ENCODE measurements at regions not wholly inside any gene's neighbourhood (a gene's known extent, or its start where the extent isn't known, plus 50 kb on each side); places are given as distances from the start of the nearest gene placed in this dataset.

- H3K4me1 ChIP-seq (ENCODE audit: control insufficient read depth in 1 of 2, extremely low read depth in 1 of 2, insufficient read depth in 2 of 2, low read length in 2 of 2): no peaks in the 10 kb centered on the region
- H3K27ac ChIP-seq (ENCODE audit: low read length): no peak overlapping the region
- H3K27me3 ChIP-seq (replicated peaks in 1 of 2; ENCODE audit: control insufficient read depth in 2 of 2, extremely low read depth in 1 of 2, insufficient read depth in 2 of 2, low read length in 1 of 2): no peaks in the 10 kb centered on the region
- Mint-ChIP-seq H3K36me3 (no peaks in the 10 kb centered on the region), H3K27ac (no peak overlapping the region), H3K4me1 (peaks cover 0 to 5% (median 3%) of the 10 kb centered on the region in 3 donors), H3K4me3 (no peak overlapping the region), H3K27me3 (no peaks in the 10 kb centered on the region), H3K9me3 (no peaks in the 10 kb centered on the region)
- no peak overlapping the region for H3K4me3 ChIP-seq (ENCODE audit: control insufficient read depth in 1 of 2, extremely low read depth in 1 of 2, low read length in 1 of 2)
- H3K9me3 ChIP-seq: no peaks in the 10 kb centered on the region
- 67% methylated on average over 1 of the region's 4 CpGs for WGBS (ENCODE audit: insufficient coverage)
- CTCF ChIA-PET: no interaction called here
- POLR2A ChIA-PET: no interaction called here
- DNase-seq (no peak), ATAC-seq (replicated peaks in 1 of 4) (no peak)
- H3K36me3 ChIP-seq (ENCODE audit: control insufficient read depth in 2 of 2, extremely low read depth in 1 of 2, insufficient read depth in 1 of 2, low read length in 1 of 2): no peaks in the 10 kb centered on the region
Observed at GRCh38 chr9:79480639-79481038, 91.1 kb upstream of the TLE4 start.

- no peaks in the 10 kb centered on the region for H3K36me3 ChIP-seq (ENCODE audit: control insufficient read depth in 2 of 2, extremely low read depth in 1 of 2, insufficient read depth in 1 of 2, low read length in 1 of 2)
- H3K4me3 ChIP-seq (ENCODE audit: control insufficient read depth in 1 of 2, extremely low read depth in 1 of 2, low read length in 1 of 2): no peak overlapping the region
- ChIA-PET CTCF (interaction anchor here in 1 of 2 donors (0.6 kb wide), 1 partner anchor 124 kb away, joined by 3 read pairs; no protein-coding TSS in a partner anchor), POLR2A (interaction anchor here in 1 of 2 donors (0.7 kb wide), 1 partner anchor 475 kb away, joined by 3 read pairs; no protein-coding TSS in a partner anchor)
- 60% methylated on average over 1 of the region's 5 CpGs for WGBS (ENCODE audit: insufficient coverage)
- Mint-ChIP-seq H3K27ac (no peak overlapping the region), H3K4me3 (no peak overlapping the region), H3K36me3 (no peaks in the 10 kb centered on the region), H3K27me3 (no peaks in the 10 kb centered on the region), H3K9me3 (no peaks in the 10 kb centered on the region), H3K4me1 (peaks cover 0 to 5% (median 3%) of the 10 kb centered on the region in 3 donors)
- no peaks in the 10 kb centered on the region for H3K9me3 ChIP-seq
- H3K27me3 ChIP-seq (replicated peaks in 1 of 2; ENCODE audit: control insufficient read depth in 2 of 2, extremely low read depth in 1 of 2, insufficient read depth in 2 of 2, low read length in 1 of 2): no peaks in the 10 kb centered on the region
- no peak for DNase-seq
- H3K4me1 ChIP-seq (ENCODE audit: control insufficient read depth in 1 of 2, extremely low read depth in 1 of 2, insufficient read depth in 2 of 2, low read length in 2 of 2): no peaks in the 10 kb centered on the region
- no peak overlapping the region for H3K27ac ChIP-seq (ENCODE audit: low read length)
- ATAC-seq (replicated peaks in 1 of 4): no peak
Observed at GRCh38 chr9:79481846-79482477, 89.8 kb upstream of the TLE4 start.

- H3K4me3 Mint-ChIP-seq: no peak overlapping the region
- WGBS (ENCODE audit: insufficient coverage): no CpG with 5 or more reads among the region's 3 CpGs
- DNase-seq (no peak), ATAC-seq (replicated peaks in 1 of 4) (no peak)
- no peaks in the 10 kb centered on the region for H3K9me3 ChIP-seq
- ChIA-PET CTCF (no interaction called here), POLR2A (no interaction called here)
- H3K36me3 ChIP-seq (ENCODE audit: control insufficient read depth in 2 of 2, extremely low read depth in 1 of 2, insufficient read depth in 1 of 2, low read length in 1 of 2): peaks cover 0 to 2% of the 10 kb centered on the region in 2 donors
- no peak overlapping the region for H3K27ac ChIP-seq (ENCODE audit: low read length)
- H3K9me3 Mint-ChIP-seq: no peaks in the 10 kb centered on the region
- H3K27me3 ChIP-seq (replicated peaks in 1 of 2; ENCODE audit: control insufficient read depth in 2 of 2, extremely low read depth in 1 of 2, insufficient read depth in 2 of 2, low read length in 1 of 2): no peaks in the 10 kb centered on the region
- H3K4me1 Mint-ChIP-seq: no peaks in the 10 kb centered on the region
- H3K4me1 ChIP-seq (ENCODE audit: control insufficient read depth in 1 of 2, extremely low read depth in 1 of 2, insufficient read depth in 2 of 2, low read length in 2 of 2): no peaks in the 10 kb centered on the region
- no peak overlapping the region for H3K27ac Mint-ChIP-seq
- no peak overlapping the region for H3K4me3 ChIP-seq (ENCODE audit: control insufficient read depth in 1 of 2, extremely low read depth in 1 of 2, low read length in 1 of 2)
- H3K27me3 Mint-ChIP-seq: no peaks in the 10 kb centered on the region
- H3K36me3 Mint-ChIP-seq: no peaks in the 10 kb centered on the region
Observed at GRCh38 chr9:79485258-79485657, 86.5 kb upstream of the TLE4 start.

- no peak overlapping the region for H3K4me3 ChIP-seq (ENCODE audit: control insufficient read depth in 1 of 2, extremely low read depth in 1 of 2, low read length in 1 of 2)
- no peaks in the 10 kb centered on the region for H3K4me1 Mint-ChIP-seq
- H3K36me3 ChIP-seq (ENCODE audit: control insufficient read depth in 2 of 2, extremely low read depth in 1 of 2, insufficient read depth in 1 of 2, low read length in 1 of 2): peaks cover 0 to 2% of the 10 kb centered on the region in 2 donors
- no peak for ATAC-seq (replicated peaks in 1 of 4)
- 93% methylated on average over 4 of the region's 6 CpGs for WGBS (ENCODE audit: insufficient coverage)
- no peaks in the 10 kb centered on the region for H3K27me3 ChIP-seq (replicated peaks in 1 of 2; ENCODE audit: control insufficient read depth in 2 of 2, extremely low read depth in 1 of 2, insufficient read depth in 2 of 2, low read length in 1 of 2)
- H3K4me1 ChIP-seq (ENCODE audit: control insufficient read depth in 1 of 2, extremely low read depth in 1 of 2, insufficient read depth in 2 of 2, low read length in 2 of 2): no peaks in the 10 kb centered on the region
- no peak overlapping the region for H3K27ac ChIP-seq (ENCODE audit: low read length)
- peaks cover 2% of the 10 kb centered on the region for H3K9me3 ChIP-seq
- no peak for DNase-seq
- no peak overlapping the region for H3K4me3 Mint-ChIP-seq
- H3K27ac Mint-ChIP-seq: no peak overlapping the region
- no peaks in the 10 kb centered on the region for H3K27me3 Mint-ChIP-seq
- peaks cover 8 to 18% (median 9%) of the 10 kb centered on the region in 3 donors for H3K9me3 Mint-ChIP-seq
- CTCF ChIA-PET: no interaction called here
- H3K36me3 Mint-ChIP-seq: no peaks in the 10 kb centered on the region
- POLR2A ChIA-PET: no interaction called here
Observed at GRCh38 chr9:79489261-79490000, 82.3 kb upstream of the TLE4 start.

GRCh38 chr9:79490657-79491248, 81.0 kb upstream of the TLE4 start:
- Mint-ChIP-seq H3K27me3 (no peaks in the 10 kb centered on the region), H3K27ac (no peak overlapping the region), H3K4me1 (no peaks in the 10 kb centered on the region), H3K9me3 (peaks cover 8 to 18% (median 9%) of the 10 kb centered on the region in 3 donors), H3K36me3 (no peaks in the 10 kb centered on the region), H3K4me3 (no peak overlapping the region)
- DNase-seq (no peak), ATAC-seq (replicated peaks in 1 of 4) (no peak)
- no peaks in the 10 kb centered on the region for H3K27me3 ChIP-seq (replicated peaks in 1 of 2; ENCODE audit: control insufficient read depth in 2 of 2, extremely low read depth in 1 of 2, insufficient read depth in 2 of 2, low read length in 1 of 2)
- peaks cover 0 to 2% of the 10 kb centered on the region in 2 donors for H3K36me3 ChIP-seq (ENCODE audit: control insufficient read depth in 2 of 2, extremely low read depth in 1 of 2, insufficient read depth in 1 of 2, low read length in 1 of 2)
- no peak overlapping the region for H3K27ac ChIP-seq (ENCODE audit: low read length)
- no CpG with 5 or more reads among the region's 3 CpGs for WGBS (ENCODE audit: insufficient coverage)
- H3K4me1 ChIP-seq (ENCODE audit: control insufficient read depth in 1 of 2, extremely low read depth in 1 of 2, insufficient read depth in 2 of 2, low read length in 2 of 2): no peaks in the 10 kb centered on the region
- ChIA-PET CTCF (no interaction called here), POLR2A (interaction anchor here in 1 of 2 donors (0.6 kb wide), 1 partner anchor 26 kb away, joined by 3 read pairs; no protein-coding TSS in a partner anchor)
- peaks cover 2% of the 10 kb centered on the region for H3K9me3 ChIP-seq
- no peak overlapping the region for H3K4me3 ChIP-seq (ENCODE audit: control insufficient read depth in 1 of 2, extremely low read depth in 1 of 2, low read length in 1 of 2)

GRCh38 chr9:79492092-79493009, 79.4 kb upstream of the TLE4 start:
- DNase-seq (no peak), ATAC-seq (replicated peaks in 1 of 4) (no peak)
- no peaks in the 10 kb centered on the region for H3K27me3 Mint-ChIP-seq
- H3K9me3 Mint-ChIP-seq: peaks cover 8 to 18% (median 9%) of the 10 kb centered on the region in 3 donors
- H3K4me3 ChIP-seq (ENCODE audit: control insufficient read depth in 1 of 2, extremely low read depth in 1 of 2, low read length in 1 of 2): no peak overlapping the region
- H3K27me3 ChIP-seq (replicated peaks in 1 of 2; ENCODE audit: control insufficient read depth in 2 of 2, extremely low read depth in 1 of 2, insufficient read depth in 2 of 2, low read length in 1 of 2): no peaks in the 10 kb centered on the region
- no peaks in the 10 kb centered on the region for H3K36me3 Mint-ChIP-seq
- peaks cover 2% of the 10 kb centered on the region for H3K9me3 ChIP-seq
- ChIA-PET POLR2A (no interaction called here), CTCF (interaction anchor here in 1 of 2 donors (0.6 kb wide), 2 partner anchors 79 to 262 kb away, joined by 4 to 7 read pairs; no protein-coding TSS in a partner anchor)
- peaks cover 0 to 2% of the 10 kb centered on the region in 2 donors for H3K36me3 ChIP-seq (ENCODE audit: control insufficient read depth in 2 of 2, extremely low read depth in 1 of 2, insufficient read depth in 1 of 2, low read length in 1 of 2)
- no peaks in the 10 kb centered on the region for H3K4me1 Mint-ChIP-seq
- no CpG with 5 or more reads among the region's 3 CpGs for WGBS (ENCODE audit: insufficient coverage)
- no peaks in the 10 kb centered on the region for H3K4me1 ChIP-seq (ENCODE audit: control insufficient read depth in 1 of 2, extremely low read depth in 1 of 2, insufficient read depth in 2 of 2, low read length in 2 of 2)
- no peak overlapping the region for H3K4me3 Mint-ChIP-seq
- no peak overlapping the region for H3K27ac Mint-ChIP-seq
- H3K27ac ChIP-seq (ENCODE audit: low read length): no peak overlapping the region

Measured in T-cell (primary cell).